HG03354 (cell line): ENCODE measurements at regions not wholly inside any gene's neighbourhood (a gene's known extent, or its start where the extent isn't known, plus 50 kb on each side); places are given as distances from the start of the nearest gene placed in this dataset.
"Not testable (repeated sequence)": the region's sequence is repeated elsewhere in the genome, so short reads cannot be mapped to it uniquely, and the experiment has no call there.

Experiments used
- ATAC-seq: cut with Tn5 transposase; IDR thresholded peaks from one replicate; pipeline ENCODE4 v1.9.1; 2021; ENCODE audit warnings: mild to moderate bottlenecking; ENCODE audit not compliant: unreplicated experiment, poor library complexity, severe bottlenecking

GRCh38 chr21:20802631-20803260, 195.5 kb upstream of the NCAM2 start:
- ATAC-seq, result no peak

- no peak for ATAC-seq
Measured at GRCh38 chr21:20811702-20812101, 186.5 kb upstream of the NCAM2 start.

GRCh38 chr21:20814090-20814489, 184.1 kb upstream of the NCAM2 start:
- no peak for ATAC-seq

- no peak for ATAC-seq
Measured at GRCh38 chr21:20822666-20823065, 175.5 kb upstream of the NCAM2 start.

GRCh38 chr21:20852866-20853265, 145.3 kb upstream of the NCAM2 start:
- ATAC-seq, result no peak

- no peak for ATAC-seq
Measured at GRCh38 chr21:20856926-20857325, 141.3 kb upstream of the NCAM2 start.

GRCh38 chr21:20874202-20874601, 124.0 kb upstream of the NCAM2 start:
- no peak for ATAC-seq

GRCh38 chr21:20875742-20876141, 122.5 kb upstream of the NCAM2 start:
- ATAC-seq, result no peak

GRCh38 chr21:20877976-20878375, 120.2 kb upstream of the NCAM2 start:
- ATAC-seq, result no peak

- no peak for ATAC-seq
Measured at GRCh38 chr21:20882462-20883407, 115.5 kb upstream of the NCAM2 start.

- no peak for ATAC-seq
Measured at GRCh38 chr21:20883408-20883800, 114.8 kb upstream of the NCAM2 start.

- ATAC-seq, result no peak
Measured at GRCh38 chr21:20902511-20902910, 95.7 kb upstream of the NCAM2 start.

- ATAC-seq, result no peak
Measured at GRCh38 chr21:20902998-20903397, 95.2 kb upstream of the NCAM2 start.

- not testable (repeated sequence) for ATAC-seq
Measured at GRCh38 chr21:20927555-20927954, 70.7 kb upstream of the NCAM2 start.

GRCh38 chr21:20942523-20942922, 55.7 kb upstream of the NCAM2 start:
- no peak for ATAC-seq

- ATAC-seq, result no peak
Measured at GRCh38 chr21:20943561-20943997, 54.6 kb upstream of the NCAM2 start.

GRCh38 chr21:20944139-20944538, 54.1 kb upstream of the NCAM2 start:
- ATAC-seq, result no peak

- ATAC-seq, result no peak
Measured at GRCh38 chr21:20946701-20947100, 51.5 kb upstream of the NCAM2 start.
